A673 (cell line): ENCODE measurements at regions not wholly inside any gene's neighbourhood (a gene's known extent, or its start where the extent isn't known, plus 50 kb on each side); places are given as distances from the start of the nearest gene placed in this dataset.

Experiments
- BruUV-seq: library from RNA; stranded (reverse); fragments of 400-500 nt; replicated peaks from 2 replicates; lab custom pipeline; 2021; lab: Mats Ljungman, UMichigan
- CTCF ChIA-PET: fragments of 300-600 bp; sonication (Branson Sonifier 250); formaldehyde crosslinking; loops from one replicate; lab custom pipeline; 2022; ENCODE audit warnings: antibody characterized with exemption; lab: Charles Lee
- POLR2A ChIA-PET: fragments of 300-600 bp; sonication (Branson Sonifier 250); formaldehyde crosslinking; loops from one replicate; lab custom pipeline; 2022; ENCODE audit warnings: antibody characterized with exemption; ENCODE audit not compliant: low non-redundant PET; lab: Charles Lee
- DNase-seq: peaks from one replicate; pipeline ENCODE4 v3.0.0-alpha.2; 2015; ENCODE audit warnings: low spot score
- H3K27ac ChIP-seq: fragments of 200-600 bp; sonication (generic); 2 replicates; pipeline ENCODE4 v1.5.1; 2016; ENCODE audit warnings: mixed run types, low read depth, mild to moderate bottlenecking, mixed read lengths, antibody characterized with exemption, low read length; ENCODE audit not compliant: poor library complexity, severe bottlenecking
- H3K27me3 ChIP-seq: fragments of 200-600 bp; sonication (generic); replicated peaks from 2 replicates; pipeline ENCODE4 v1.6.1; 2017; ENCODE audit warnings: mixed run types, low read depth, mild to moderate bottlenecking, mixed read lengths, antibody characterized with exemption, low read length; ENCODE audit not compliant: insufficient read depth, poor library complexity
- H3K36me3 ChIP-seq: fragments of 200-600 bp; sonication (generic); 2 replicates; pipeline ENCODE4 v1.6.1; 2016; ENCODE audit warnings: mixed run types, mild to moderate bottlenecking, mixed read lengths, antibody characterized with exemption, low read length; ENCODE audit not compliant: insufficient read depth, poor library complexity, severe bottlenecking
- H3K4me1 ChIP-seq: fragments of 200-600 bp; sonication (generic); 2 replicates; pipeline ENCODE4 v1.6.1; 2017; ENCODE audit warnings: mixed run types, mild to moderate bottlenecking, mixed read lengths, antibody characterized with exemption, low read length; ENCODE audit not compliant: insufficient read depth, poor library complexity, severe bottlenecking
- H3K4me3 ChIP-seq: fragments of 200-600 bp; sonication (generic); 2 replicates; pipeline ENCODE4 v1.5.1; 2016; ENCODE audit warnings: low read depth, mixed run types, mild to moderate bottlenecking, mixed read lengths, low read length; ENCODE audit not compliant: poor library complexity, severe bottlenecking
- H3K9me3 ChIP-seq: fragments of 200-600 bp; sonication (generic); 2 replicates; pipeline ENCODE4 v1.6.1; 2016; ENCODE audit warnings: mixed run types, low read depth, mild to moderate bottlenecking, mixed read lengths, antibody characterized with exemption, low read length; ENCODE audit not compliant: poor library complexity, severe bottlenecking
- EZH2 ChIP-seq: fragments of 200-600 bp; sonication (generic); IDR thresholded peaks from 2 replicates; pipeline ENCODE4 v1.6.1; 2017; ENCODE audit warnings: borderline replicate concordance, low read depth, mild to moderate bottlenecking, mixed read lengths, antibody characterized with exemption, low read length; ENCODE audit not compliant: poor library complexity, severe bottlenecking
- intact Hi-C: fragments of 100-400 bp; cut with micrococcal nuclease; formaldehyde crosslinking; loops from one replicate; pipeline ENCODE4 v1.10.0; 2022; ENCODE audit not compliant: unreplicated experiment
- TF ChIP-seq, protein P1 (sequence below): fragments of 300-800, 200-600 bp; sonication (generic); conservative IDR thresholded peaks from 2 replicates; pipeline ENCODE4 v1.5.1; 2017; ENCODE audit warnings: low read depth, mild to moderate bottlenecking, antibody characterized with exemption, low read length, moderate library complexity, mixed read lengths

DNA sequence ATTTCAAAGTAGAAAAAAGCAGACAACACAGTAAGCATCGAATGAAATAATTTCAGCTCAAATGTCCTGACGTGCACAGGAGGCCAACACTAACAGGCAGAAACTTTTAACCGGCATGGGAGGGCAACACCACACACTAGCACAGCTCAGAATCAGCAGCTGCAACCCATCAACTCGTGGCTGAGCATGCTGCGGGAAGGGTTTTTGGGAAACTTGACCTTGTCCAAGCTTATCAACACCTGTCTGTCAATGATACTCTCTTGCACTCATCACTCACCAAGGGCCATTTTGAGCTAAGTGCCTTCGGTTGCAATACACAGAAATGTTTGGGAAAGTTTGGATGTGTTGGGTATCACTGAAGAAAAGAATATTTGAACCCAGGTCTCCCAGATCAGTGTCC is 483.7 kb downstream of the TSHZ3 start:
- no peaks in the 10 kb centered on the region for H3K4me1 ChIP-seq
- BruUV-seq, result no TSS peak
- DNase-seq, result no peak
- ChIA-PET POLR2A (no interaction called here), CTCF (no interaction called here)
- no peak overlapping the region for H3K27ac ChIP-seq
- H3K4me3 ChIP-seq, result no peak overlapping the region
- H3K9me3 ChIP-seq, result no peaks in the 10 kb centered on the region
- no peaks in the 10 kb centered on the region for H3K36me3 ChIP-seq
- no peaks in the 10 kb centered on the region for H3K27me3 ChIP-seq
- intact Hi-C loops, result no loop called here
- TF ChIP-seq, protein P1, sequence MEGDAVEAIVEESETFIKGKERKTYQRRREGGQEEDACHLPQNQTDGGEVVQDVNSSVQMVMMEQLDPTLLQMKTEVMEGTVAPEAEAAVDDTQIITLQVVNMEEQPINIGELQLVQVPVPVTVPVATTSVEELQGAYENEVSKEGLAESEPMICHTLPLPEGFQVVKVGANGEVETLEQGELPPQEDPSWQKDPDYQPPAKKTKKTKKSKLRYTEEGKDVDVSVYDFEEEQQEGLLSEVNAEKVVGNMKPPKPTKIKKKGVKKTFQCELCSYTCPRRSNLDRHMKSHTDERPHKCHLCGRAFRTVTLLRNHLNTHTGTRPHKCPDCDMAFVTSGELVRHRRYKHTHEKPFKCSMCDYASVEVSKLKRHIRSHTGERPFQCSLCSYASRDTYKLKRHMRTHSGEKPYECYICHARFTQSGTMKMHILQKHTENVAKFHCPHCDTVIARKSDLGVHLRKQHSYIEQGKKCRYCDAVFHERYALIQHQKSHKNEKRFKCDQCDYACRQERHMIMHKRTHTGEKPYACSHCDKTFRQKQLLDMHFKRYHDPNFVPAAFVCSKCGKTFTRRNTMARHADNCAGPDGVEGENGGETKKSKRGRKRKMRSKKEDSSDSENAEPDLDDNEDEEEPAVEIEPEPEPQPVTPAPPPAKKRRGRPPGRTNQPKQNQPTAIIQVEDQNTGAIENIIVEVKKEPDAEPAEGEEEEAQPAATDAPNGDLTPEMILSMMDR, result no peak
- TF ChIP-seq EZH2, result no peak

DNA sequence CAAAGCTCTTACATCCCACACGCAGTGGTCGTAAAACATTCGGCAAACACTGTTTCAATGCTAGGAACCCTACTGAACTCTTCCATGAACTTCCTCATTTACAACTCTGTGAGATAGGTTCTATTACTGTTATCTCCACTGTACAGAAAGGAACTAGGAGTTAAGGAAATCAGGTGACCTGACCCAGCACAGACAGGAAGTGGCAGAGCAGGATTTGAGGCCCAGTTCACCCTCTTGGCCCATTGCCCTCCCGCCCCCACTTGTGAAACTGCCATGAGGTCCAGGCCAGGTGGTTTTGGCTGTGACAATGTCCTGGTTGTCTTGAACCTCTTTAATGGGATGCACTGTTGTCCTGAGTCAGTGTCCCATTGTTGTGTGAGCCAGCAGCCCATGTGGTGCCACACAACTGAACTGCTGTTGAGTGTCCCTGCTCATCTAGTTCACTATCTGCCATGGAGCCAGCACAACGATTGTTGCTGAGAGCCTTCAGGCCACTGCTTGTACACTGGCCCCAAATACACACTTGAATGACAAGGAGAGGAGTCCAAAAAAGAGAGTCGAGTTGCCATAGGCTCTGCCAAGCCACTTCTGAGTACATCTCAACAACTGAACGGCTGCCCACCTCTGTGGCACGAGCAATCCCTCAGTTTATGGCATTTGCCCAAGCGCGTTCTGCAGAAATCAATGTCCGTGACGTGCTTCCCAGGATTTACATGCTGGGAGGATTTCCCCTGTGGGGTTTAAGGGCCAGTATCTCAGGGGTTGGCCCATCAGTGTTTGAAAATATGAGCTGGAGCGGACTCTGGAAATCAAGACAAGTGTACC is 484.6 kb downstream of the TSHZ3 start:
- H3K36me3 ChIP-seq, result no peaks in the 10 kb centered on the region
- DNase-seq, result no peak
- ChIA-PET POLR2A (interaction anchor here (0.6 kb wide), 1 partner anchor 291 kb away, joined by 3 read pairs; no protein-coding TSS in a partner anchor), CTCF (no interaction called here)
- TF ChIP-seq, protein P1, result no peak
- TF ChIP-seq EZH2, result no peak
- no peaks in the 10 kb centered on the region for H3K4me1 ChIP-seq
- H3K27me3 ChIP-seq, result no peaks in the 10 kb centered on the region
- H3K27ac ChIP-seq, result no peak overlapping the region
- BruUV-seq, result no TSS peak
- intact Hi-C loops, result no loop called here
- no peak overlapping the region for H3K4me3 ChIP-seq
- H3K9me3 ChIP-seq, result no peaks in the 10 kb centered on the region

DNA sequence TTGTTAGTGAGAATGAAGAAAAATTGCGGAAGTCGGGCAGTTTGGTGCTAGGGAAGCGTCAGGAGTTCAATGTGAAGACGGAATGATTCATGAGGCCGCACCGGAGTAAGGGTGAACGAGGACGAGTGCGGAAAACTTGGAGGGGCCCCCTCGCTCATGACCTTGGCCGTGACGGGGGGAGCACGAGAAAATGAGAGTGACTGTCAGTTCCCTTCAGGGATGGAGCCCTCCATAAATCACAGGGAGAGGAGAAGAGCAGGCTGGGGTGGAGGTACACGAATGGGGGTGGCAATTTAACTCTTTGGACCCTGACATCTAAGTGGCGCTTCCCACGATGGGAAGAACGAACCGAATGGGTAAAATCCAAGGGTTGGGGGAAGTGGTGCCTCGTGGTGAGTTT is 486.4 kb downstream of the TSHZ3 start:
- intact Hi-C loops, result no loop called here

More for the DNA sequence above, 486.4 kb downstream of the TSHZ3 start:
- ChIA-PET CTCF (no interaction called here), POLR2A (no interaction called here)
- Histone ChIP-seq H3K9me3 (no peaks in the 10 kb centered on the region), H3K4me1 (no peaks in the 10 kb centered on the region), H3K27me3 (no peaks in the 10 kb centered on the region), H3K36me3 (no peaks in the 10 kb centered on the region), H3K4me3 (no peak overlapping the region), H3K27ac (no peak overlapping the region)
- no peak for TF ChIP-seq EZH2
- TF ChIP-seq, protein P1, result no peak
- BruUV-seq, result no TSS peak
- DNase-seq, result no peak
